ENCODE measurements at regions not wholly inside any gene's neighbourhood (a gene's known extent, or its start where the extent isn't known, plus 50 kb on each side); places are given as distances from the start of the nearest gene placed in this dataset.

GRCh38 chr7:36784991-36785940 is 61.0 kb upstream of the AOAH start:
- H3K4me2 ChIP-seq (ENCODE audit: insufficient read depth, low read length), result no peak overlapping the region
- CTCF ChIA-PET (ENCODE audit: low intra/inter-chr PET ratio), result no interaction called here
- TF ChIP-seq GATA2 (CRISPR knock-in tag; IDR thresholded peaks at IDR 0.05), result no peak
- no peak for TF ChIP-seq ADNP (tag; IDR thresholded peaks at IDR 0.05)
- TF ChIP-seq IRF1 (CRISPR knock-in tag; IDR thresholded peaks at IDR 0.05; ENCODE audit: borderline replicate concordance), result no peak
- no peak for TF ChIP-seq ZNF184 (CRISPR knock-in tag; IDR thresholded peaks at IDR 0.05)
- no peak for TF ChIP-seq GABPB2 (CRISPR knock-in tag; conservative IDR thresholded peaks at IDR 0.05)
- no peak for TF ChIP-seq PHF20 (IDR thresholded peaks at IDR 0.05; ENCODE audit: partially characterized antibody)
- TF ChIP-seq, protein P1, sequence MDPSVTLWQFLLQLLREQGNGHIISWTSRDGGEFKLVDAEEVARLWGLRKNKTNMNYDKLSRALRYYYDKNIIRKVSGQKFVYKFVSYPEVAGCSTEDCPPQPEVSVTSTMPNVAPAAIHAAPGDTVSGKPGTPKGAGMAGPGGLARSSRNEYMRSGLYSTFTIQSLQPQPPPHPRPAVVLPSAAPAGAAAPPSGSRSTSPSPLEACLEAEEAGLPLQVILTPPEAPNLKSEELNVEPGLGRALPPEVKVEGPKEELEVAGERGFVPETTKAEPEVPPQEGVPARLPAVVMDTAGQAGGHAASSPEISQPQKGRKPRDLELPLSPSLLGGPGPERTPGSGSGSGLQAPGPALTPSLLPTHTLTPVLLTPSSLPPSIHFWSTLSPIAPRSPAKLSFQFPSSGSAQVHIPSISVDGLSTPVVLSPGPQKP (CRISPR knock-in tag; IDR thresholded peaks at IDR 0.05), result no peak

More at GRCh38 chr7:36784991-36785940, 61.0 kb upstream of the AOAH start:
- in situ Hi-C loops (cut with MboI), result no loop called here
- Histone ChIP-seq H2AFZ (ENCODE audit: low read depth, low read length) (no peak overlapping the region), H4K20me1 (replicated peaks; ENCODE audit: control insufficient read depth, insufficient read depth, low read length) (no peaks in the 10 kb centered on the region), H3K9ac (ENCODE audit: insufficient read depth in 1 of 2, low read depth in 2 of 2, low read length in 2 of 2) (no peak overlapping the region), H3K4me3 (no peak overlapping the region), H3K9me3 (replicated peaks; ENCODE audit: control insufficient read depth, insufficient read depth, low read depth, low read length) (no peaks in the 10 kb centered on the region; the same call in 1 of the 2 replicates), H3K79me2 (ENCODE audit: control insufficient read depth, insufficient read depth, low read length) (no peaks in the 10 kb centered on the region), H3K27me3 (ENCODE audit: control insufficient read depth in 2 of 2, insufficient read depth in 2 of 2, low read length in 2 of 2) (peaks cover 6 to 13% of the 10 kb centered on the region in 2 experiments; a peak in 3 of 5 replicates), H3K27ac (ENCODE audit: extremely low read depth, low read depth, low read length) (no peak overlapping the region), H3K9me1 (ENCODE audit: control insufficient read depth, insufficient read depth, low read length) (no peaks in the 10 kb centered on the region), H3K36me3 (ENCODE audit: control insufficient read depth, insufficient read depth, low read length) (no peaks in the 10 kb centered on the region), H3K4me1 (replicated peaks in 1 of 2; ENCODE audit: control insufficient read depth in 2 of 2, insufficient read depth in 2 of 2, low read length in 2 of 2) (no peaks in the 10 kb centered on the region)
- no TSS peak for BruUV-seq (replicated peaks)
- intact Hi-C loops (cut with micrococcal nuclease), result no loop called here
- ATAC-seq (no peak), DNase-seq (ENCODE audit: extremely low read depth in 1 of 4, low spot score in 3 of 4) (no peak), FAIRE-seq (no peak)
- POLR2A ChIA-PET, result interaction anchor here (1.2 kb wide), 1 partner anchor 79 kb away, joined by 4 read pairs; no protein-coding TSS in a partner anchor
- 0% methylated on average over 11 of the region's 13 CpGs for WGBS (ENCODE audit: insufficient coverage, low coverage, missing lambda C conversion rate)
